ENCODE measurements at regions not wholly inside any gene's neighbourhood (a gene's known extent, or its start where the extent isn't known, plus 50 kb on each side); places are given as distances from the start of the nearest gene placed in this dataset.
"Not testable (repeated sequence)": the region's sequence is repeated elsewhere in the genome, so short reads cannot be mapped to it uniquely, and the experiment has no call there.

- Mint-ChIP-seq H3K9me3 (no peaks in the 10 kb centered on the region), H3K4me3 (no peak overlapping the region), H3K27ac (no peak overlapping the region), H3K27me3 (peaks cover 5% of the 10 kb centered on the region), H3K4me1 (peaks cover 3% of the 10 kb centered on the region), H3K36me3 (ENCODE audit: low read depth) (no peaks in the 10 kb centered on the region)
- ChIA-PET POLR2A (no interaction called here), CTCF (no interaction called here)
- DNase-seq: no peak
These were observed 52.7 kb upstream of the PLA2G4A start for GRCh38 chr1:186775881-186776560.

GRCh38 chr1:186775036-186775435 lies 53.7 kb upstream of the PLA2G4A start:
- Mint-ChIP-seq H3K4me3 (no peak overlapping the region), H3K27me3 (peaks cover 5% of the 10 kb centered on the region), H3K4me1 (peaks cover 3% of the 10 kb centered on the region), H3K27ac (no peak overlapping the region), H3K36me3 (ENCODE audit: low read depth) (no peaks in the 10 kb centered on the region), H3K9me3 (no peaks in the 10 kb centered on the region)
- ChIA-PET CTCF (no interaction called here), POLR2A (no interaction called here)
- DNase-seq: no peak

- H3K9me3 Mint-ChIP-seq: no peaks in the 10 kb centered on the region
- no peak overlapping the region for H3K27ac Mint-ChIP-seq
- peaks cover 3% of the 10 kb centered on the region for H3K4me1 Mint-ChIP-seq
- no peak overlapping the region for H3K4me3 Mint-ChIP-seq
- H3K27me3 Mint-ChIP-seq: peaks cover 5% of the 10 kb centered on the region
- ChIA-PET CTCF (no interaction called here), POLR2A (no interaction called here)
- H3K36me3 Mint-ChIP-seq (ENCODE audit: low read depth): no peaks in the 10 kb centered on the region
- DNase-seq: no peak
These were observed 56.5 kb upstream of the PLA2G4A start for GRCh38 chr1:186772228-186772627.

DNA sequence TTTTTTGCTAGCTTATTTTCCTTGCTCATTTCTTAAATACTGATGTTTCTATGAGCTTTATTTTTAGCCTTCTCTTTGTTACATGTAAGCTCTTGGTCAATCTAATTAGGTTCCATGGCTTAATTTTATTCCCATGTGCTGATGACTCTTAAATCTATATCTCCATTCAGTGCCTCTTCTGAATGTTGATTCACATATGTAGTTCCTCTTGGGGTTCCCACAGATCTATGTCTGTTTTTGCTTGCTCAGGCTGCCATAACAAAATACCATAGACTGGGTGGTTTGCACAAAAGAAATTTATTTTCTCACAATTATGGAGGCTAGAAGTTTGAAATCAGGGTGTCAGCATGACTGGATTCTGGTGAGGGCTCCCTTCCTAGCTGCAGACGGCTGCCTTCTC lies 58.3 kb upstream of the PLA2G4A start:
- H3K9me3 Mint-ChIP-seq: no peaks in the 10 kb centered on the region
- H3K27ac Mint-ChIP-seq: no peak overlapping the region
- peaks cover 5% of the 10 kb centered on the region for H3K27me3 Mint-ChIP-seq
- no peaks in the 10 kb centered on the region for H3K4me1 Mint-ChIP-seq
- POLR2A ChIA-PET: no interaction called here
- H3K36me3 Mint-ChIP-seq (ENCODE audit: low read depth): no peaks in the 10 kb centered on the region
- CTCF ChIA-PET: interaction anchor here (0.8 to 1.3 kb wide), 2 partner anchors 11 to 13 kb away, joined by 3 to 4 read pairs; no protein-coding TSS in a partner anchor
- no peak for DNase-seq
- H3K4me3 Mint-ChIP-seq: no peak overlapping the region

- POLR2A ChIA-PET: no interaction called here
- H3K27me3 Mint-ChIP-seq: peaks cover 2% of the 10 kb centered on the region
- H3K4me3 Mint-ChIP-seq: no peak overlapping the region
- CTCF ChIA-PET: interaction anchor here (0.6 kb wide), 1 partner anchor 365 kb away, joined by 3 read pairs; no protein-coding TSS in a partner anchor
- no peaks in the 10 kb centered on the region for H3K4me1 Mint-ChIP-seq
- DNase-seq: no peak
- H3K9me3 Mint-ChIP-seq: no peaks in the 10 kb centered on the region
- no peak overlapping the region for H3K27ac Mint-ChIP-seq
- H3K36me3 Mint-ChIP-seq (ENCODE audit: low read depth): no peaks in the 10 kb centered on the region
These were observed 59.8 kb upstream of the PLA2G4A start for GRCh38 chr1:186768906-186769305.

DNA sequence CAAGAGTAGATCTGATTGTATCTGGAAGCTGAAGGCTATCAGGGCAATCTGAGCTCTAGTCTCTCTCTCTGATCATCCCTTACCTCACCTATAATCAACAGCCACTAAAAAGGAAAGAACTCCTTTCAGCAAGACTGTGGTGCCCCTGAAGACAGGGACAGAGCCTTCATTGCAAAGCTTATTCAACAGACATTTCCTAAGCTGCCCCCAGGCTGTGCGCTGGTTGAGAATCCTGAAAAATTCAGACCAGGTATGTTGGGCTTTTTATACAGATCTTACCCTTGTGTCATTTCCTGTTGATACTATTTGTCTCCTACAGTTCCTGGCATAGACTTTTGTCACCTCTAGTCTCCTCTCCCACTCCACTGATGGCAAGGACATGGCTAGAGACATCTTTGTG lies 63.3 kb upstream of the PLA2G4A start:
- POLR2A ChIA-PET: no interaction called here
- Mint-ChIP-seq H3K9me3 (no peaks in the 10 kb centered on the region), H3K4me3 (no peak overlapping the region), H3K36me3 (ENCODE audit: low read depth) (no peaks in the 10 kb centered on the region), H3K27me3 (peaks cover 2% of the 10 kb centered on the region), H3K27ac (no peak overlapping the region), H3K4me1 (no peaks in the 10 kb centered on the region)
- no peak for DNase-seq
- CTCF ChIA-PET: no interaction called here

DNA sequence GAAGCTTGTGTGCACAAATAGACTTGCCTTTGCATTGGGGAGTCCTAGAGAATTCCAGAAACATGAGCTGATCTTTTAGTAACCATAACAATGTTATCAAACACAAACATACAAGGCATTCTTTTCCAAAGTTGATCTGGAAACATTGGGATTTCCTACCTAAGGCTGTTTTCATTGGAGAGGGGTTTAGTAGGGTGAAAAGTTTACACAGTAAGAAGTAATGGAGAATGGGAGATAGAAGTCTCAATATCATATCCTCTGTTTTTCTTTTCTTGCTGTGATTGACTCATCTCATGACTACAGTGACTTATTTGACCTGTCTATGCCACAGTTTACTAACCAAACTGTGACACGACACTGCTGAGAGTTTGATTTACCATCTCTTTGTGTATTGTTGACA lies 65.6 kb upstream of the PLA2G4A start:
- Mint-ChIP-seq H3K36me3 (ENCODE audit: low read depth) (no peaks in the 10 kb centered on the region), H3K4me1 (no peaks in the 10 kb centered on the region), H3K9me3 (no peaks in the 10 kb centered on the region), H3K27ac (no peak overlapping the region), H3K27me3 (peaks cover under 1% of the 10 kb centered on the region), H3K4me3 (no peak overlapping the region)
- no peak for DNase-seq
- POLR2A ChIA-PET: no interaction called here
- CTCF ChIA-PET: no interaction called here

- Mint-ChIP-seq H3K4me3 (no peak overlapping the region), H3K4me1 (no peaks in the 10 kb centered on the region), H3K27ac (no peak overlapping the region), H3K9me3 (no peaks in the 10 kb centered on the region), H3K36me3 (ENCODE audit: low read depth) (no peaks in the 10 kb centered on the region), H3K27me3 (no peaks in the 10 kb centered on the region)
- ChIA-PET CTCF (no interaction called here), POLR2A (no interaction called here)
- no peak for DNase-seq
These were observed 66.1 kb upstream of the PLA2G4A start for GRCh38 chr1:186762653-186763052.

GRCh38 chr1:186761358-186761757 lies 67.4 kb upstream of the PLA2G4A start:
- Mint-ChIP-seq H3K36me3 (ENCODE audit: low read depth) (no peaks in the 10 kb centered on the region), H3K9me3 (no peaks in the 10 kb centered on the region), H3K27me3 (no peaks in the 10 kb centered on the region), H3K4me1 (no peaks in the 10 kb centered on the region), H3K4me3 (no peak overlapping the region), H3K27ac (no peak overlapping the region)
- ChIA-PET CTCF (no interaction called here), POLR2A (no interaction called here)
- no peak for DNase-seq

GRCh38 chr1:186760446-186760845 lies 68.3 kb upstream of the PLA2G4A start:
- Mint-ChIP-seq H3K27ac (no peak overlapping the region), H3K4me3 (no peak overlapping the region), H3K27me3 (no peaks in the 10 kb centered on the region), H3K9me3 (no peaks in the 10 kb centered on the region), H3K4me1 (no peaks in the 10 kb centered on the region), H3K36me3 (ENCODE audit: low read depth) (no peaks in the 10 kb centered on the region)
- ChIA-PET CTCF (interaction anchor here (1.1 kb wide), 1 partner anchor 10 kb away, joined by 3 read pairs; no protein-coding TSS in a partner anchor), POLR2A (no interaction called here)
- no peak for DNase-seq

DNA sequence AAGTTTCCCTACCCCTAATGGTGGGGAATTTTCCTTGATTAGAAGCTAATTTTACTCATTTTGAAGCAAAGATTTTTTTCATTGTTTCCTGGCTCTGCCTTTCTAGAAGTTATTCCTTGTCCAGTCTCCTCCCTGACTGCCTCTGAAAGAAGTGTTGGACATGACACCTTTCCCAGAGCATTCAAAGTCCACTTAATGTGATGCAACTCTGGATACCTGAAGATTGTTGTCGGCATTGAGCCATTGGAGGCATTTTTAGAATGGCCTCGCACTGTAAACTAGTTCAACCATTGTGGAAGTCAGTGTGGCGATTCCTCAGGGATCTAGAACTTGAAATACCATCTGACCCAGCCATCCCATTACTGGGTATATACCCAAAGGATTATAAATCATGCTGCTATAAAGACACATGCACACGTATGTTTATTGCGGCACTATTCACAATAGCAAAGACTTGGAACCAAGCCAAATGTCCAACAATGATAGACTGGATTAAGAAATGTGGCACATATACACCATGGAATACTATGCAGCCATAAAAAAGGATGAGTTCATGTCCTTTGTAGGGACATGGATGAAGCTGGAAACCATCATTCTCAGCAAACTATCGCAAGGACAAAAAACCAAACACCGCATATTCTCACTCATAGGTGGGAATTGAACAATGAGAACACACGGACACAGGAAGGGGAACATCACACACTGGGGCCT lies 69.7 kb upstream of the PLA2G4A start:
- H3K27ac Mint-ChIP-seq; H3K4me1 Mint-ChIP-seq; DNase-seq; H3K4me3 Mint-ChIP-seq; H3K9me3 Mint-ChIP-seq; POLR2A ChIA-PET; H3K27me3 Mint-ChIP-seq; H3K36me3 Mint-ChIP-seq (ENCODE audit: low read depth): not testable (repeated sequence)
- CTCF ChIA-PET: interaction anchor here (1.1 kb wide), 1 partner anchor 12 kb away, joined by 3 read pairs; no protein-coding TSS in a partner anchor

- Mint-ChIP-seq H3K27ac (no peak overlapping the region), H3K36me3 (ENCODE audit: low read depth) (no peaks in the 10 kb centered on the region), H3K4me3 (no peak overlapping the region), H3K27me3 (peaks cover 4% of the 10 kb centered on the region), H3K9me3 (no peaks in the 10 kb centered on the region), H3K4me1 (no peaks in the 10 kb centered on the region)
- ChIA-PET CTCF (interaction anchor here (2.0 kb wide), 1 partner anchor 19 kb away, joined by 5 read pairs; no protein-coding TSS in a partner anchor), POLR2A (no interaction called here)
- DNase-seq: no peak
These were observed 70.9 kb upstream of the PLA2G4A start for GRCh38 chr1:186757851-186758250.

GRCh38 chr1:186754542-186755145 lies 74.1 kb upstream of the PLA2G4A start:
- Mint-ChIP-seq H3K9me3 (no peaks in the 10 kb centered on the region), H3K4me1 (no peaks in the 10 kb centered on the region), H3K4me3 (no peak overlapping the region), H3K27me3 (peaks cover 5% of the 10 kb centered on the region), H3K27ac (no peak overlapping the region), H3K36me3 (ENCODE audit: low read depth) (no peaks in the 10 kb centered on the region)
- CTCF ChIA-PET: no interaction called here
- DNase-seq: no peak
- POLR2A ChIA-PET: interaction anchor here (0.6 kb wide), 1 partner anchor 62 kb away, joined by 3 read pairs; no protein-coding TSS in a partner anchor
